ENCODE measurements at regions not wholly inside any gene's neighbourhood (a gene's known extent, or its start where the extent isn't known, plus 50 kb on each side); places are given as distances from the start of the nearest gene placed in this dataset.
"Not testable (repeated sequence)": the region's sequence is repeated elsewhere in the genome, so short reads cannot be mapped to it uniquely, and the experiment has no call there.

DNA sequence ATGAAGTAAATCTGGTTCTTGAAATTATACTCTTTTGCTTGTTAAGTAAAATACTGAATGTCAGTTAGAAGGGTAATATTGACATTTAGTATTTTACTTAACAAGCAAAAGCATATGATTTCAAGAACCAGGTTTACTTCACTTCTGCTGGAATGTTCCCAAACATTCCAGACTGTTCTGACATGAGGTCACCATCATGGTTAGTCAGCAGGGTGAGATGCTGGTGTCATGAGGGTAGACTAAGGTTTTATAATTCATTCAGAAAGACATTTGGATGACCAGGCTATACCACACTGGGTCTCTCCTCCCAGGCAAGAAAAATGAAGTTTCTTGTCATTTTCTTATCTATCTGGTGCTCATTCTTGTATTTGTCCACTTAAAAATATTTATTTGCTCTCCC lies 414.4 kb upstream of the MMS22L start:
- peak; percentile 82 for DNase-seq

DNA sequence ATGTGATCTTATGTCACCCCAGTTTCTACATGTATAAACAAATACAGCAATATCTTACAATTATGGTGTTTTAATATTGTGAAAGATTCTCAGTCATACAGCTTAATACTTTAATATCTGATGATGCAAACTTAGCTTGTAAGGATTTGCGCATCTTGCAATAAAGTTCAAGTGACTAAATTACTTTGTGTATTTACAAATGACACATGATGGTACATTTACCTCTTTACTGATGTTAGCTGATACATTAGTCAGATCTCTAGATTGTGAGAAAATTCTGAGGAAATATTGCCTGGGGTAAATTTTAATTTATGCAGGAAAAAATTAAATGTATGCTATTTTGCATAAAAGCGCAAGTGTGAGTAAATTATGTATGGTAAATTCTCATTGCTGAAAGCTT lies 418.8 kb upstream of the MMS22L start:
- DNase-seq: no peak

DNA sequence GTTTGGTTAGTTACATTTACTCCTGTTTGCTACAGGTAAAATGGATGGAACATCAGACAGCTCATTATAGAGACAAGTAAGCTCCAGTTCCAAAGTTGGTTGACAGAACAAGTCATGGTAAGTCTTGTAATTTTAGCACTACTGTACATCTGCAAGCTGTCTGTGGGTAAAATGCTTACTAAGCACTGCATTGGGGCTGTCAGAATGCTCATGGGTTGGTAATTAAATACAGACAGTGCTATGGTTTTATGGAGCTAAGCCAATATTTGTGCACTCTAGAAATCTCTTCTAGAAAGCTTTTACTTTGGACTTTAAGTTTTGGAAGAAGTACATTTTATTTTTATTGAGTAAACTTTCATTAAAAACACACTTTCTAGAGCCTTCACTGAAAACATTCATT lies 419.2 kb upstream of the MMS22L start:
- DNase-seq: peak; percentile 34

DNA sequence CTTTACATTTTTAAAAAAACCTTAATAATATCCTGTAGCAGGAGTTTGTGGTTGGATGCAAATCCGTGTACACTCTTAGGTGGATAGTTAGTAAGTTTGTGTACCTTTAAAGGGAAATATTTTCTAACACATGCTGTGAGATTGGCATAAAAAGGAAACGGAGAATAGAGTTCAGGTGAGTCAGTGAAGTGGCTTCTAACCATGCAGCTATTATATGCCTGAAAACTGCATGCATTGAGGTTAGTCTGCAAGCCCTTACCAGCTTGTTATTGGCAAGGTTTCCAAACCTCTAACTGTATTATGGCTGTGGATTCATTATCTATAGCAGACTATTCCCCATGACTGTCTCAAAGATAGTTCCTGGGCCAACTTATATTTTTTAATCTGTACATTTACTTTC lies 420.6 kb upstream of the MMS22L start:
- no peak for DNase-seq

DNA sequence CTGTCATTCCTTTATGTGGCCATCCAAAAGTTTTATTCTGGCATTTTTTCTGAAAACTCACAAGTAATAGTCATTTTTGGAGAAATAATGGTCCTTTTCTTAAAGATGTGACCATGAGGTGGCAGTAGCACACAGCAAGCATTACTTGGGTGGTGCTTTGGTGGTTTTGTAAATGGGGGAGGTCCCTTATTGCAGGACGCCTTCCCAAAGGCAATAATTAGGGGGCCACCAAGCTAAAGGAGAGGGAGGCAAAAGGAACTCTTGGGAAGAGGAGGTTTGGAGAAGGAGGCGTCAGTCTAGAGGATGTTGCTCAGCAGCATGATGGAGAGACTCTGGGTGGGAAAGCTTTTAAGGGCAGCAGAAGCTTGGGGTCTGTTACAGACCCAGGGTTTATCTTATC lies 422.6 kb upstream of the MMS22L start:
- peak; percentile 19 for DNase-seq

DNA sequence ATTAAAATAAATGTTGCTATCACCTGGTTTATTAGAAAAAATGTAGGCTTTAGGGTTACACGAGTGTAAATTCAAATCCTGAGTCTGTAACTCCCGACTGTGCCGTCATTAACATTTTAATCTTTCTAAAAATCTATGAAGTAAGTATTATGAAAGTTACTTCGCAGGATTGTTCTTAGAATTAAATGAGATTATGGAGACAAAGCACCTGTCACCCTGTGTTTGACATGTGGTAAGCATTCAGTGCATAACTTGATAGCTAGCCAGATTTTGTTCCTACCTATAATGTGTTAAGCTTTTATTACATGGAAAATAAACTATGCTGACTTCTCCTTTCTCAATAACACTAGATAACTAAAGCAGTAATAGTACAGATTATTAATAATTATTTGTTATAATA lies 429.7 kb upstream of the MMS22L start:
- no peak for DNase-seq

DNA sequence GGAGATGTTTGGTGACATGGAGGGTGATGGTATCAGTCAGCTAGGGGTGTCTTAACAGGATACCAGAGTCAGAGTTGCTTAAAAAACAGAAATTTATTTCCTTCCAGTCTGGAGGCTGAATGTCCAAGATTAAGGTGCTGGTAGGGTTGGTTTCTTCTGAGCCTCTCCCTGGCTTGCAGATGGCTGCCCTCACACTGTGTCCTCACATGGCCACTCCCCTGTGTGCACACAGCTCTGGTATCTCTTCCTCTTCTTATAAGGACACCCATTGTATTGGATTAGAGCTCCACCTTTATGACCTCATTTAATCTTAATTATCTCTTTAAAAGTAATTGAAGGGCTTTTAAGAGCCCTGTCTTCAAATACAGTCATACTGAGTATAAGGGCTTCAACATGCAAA lies 431.8 kb upstream of the MMS22L start:
- no peak for DNase-seq

DNA sequence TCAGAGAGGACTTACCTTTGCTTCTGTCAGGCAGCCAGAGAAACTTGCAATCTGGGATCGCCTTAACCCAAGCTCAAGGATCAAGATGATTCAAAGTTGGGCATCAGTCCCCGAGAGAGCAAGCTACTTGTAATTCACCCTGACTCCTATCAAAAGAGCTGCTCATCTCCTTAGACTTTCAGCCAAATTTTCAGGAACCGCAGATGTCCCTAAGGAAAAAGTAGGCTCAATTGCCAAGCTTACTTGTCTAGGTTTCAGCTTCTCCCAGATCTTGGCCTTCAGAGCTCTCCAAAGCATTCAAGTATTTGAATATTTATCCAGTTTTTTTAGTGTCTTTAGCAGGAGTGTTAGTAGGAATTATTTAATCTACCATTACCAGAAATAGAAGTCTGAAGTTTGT lies 434.1 kb upstream of the MMS22L start:
- DNase-seq: peak; percentile 6

DNA sequence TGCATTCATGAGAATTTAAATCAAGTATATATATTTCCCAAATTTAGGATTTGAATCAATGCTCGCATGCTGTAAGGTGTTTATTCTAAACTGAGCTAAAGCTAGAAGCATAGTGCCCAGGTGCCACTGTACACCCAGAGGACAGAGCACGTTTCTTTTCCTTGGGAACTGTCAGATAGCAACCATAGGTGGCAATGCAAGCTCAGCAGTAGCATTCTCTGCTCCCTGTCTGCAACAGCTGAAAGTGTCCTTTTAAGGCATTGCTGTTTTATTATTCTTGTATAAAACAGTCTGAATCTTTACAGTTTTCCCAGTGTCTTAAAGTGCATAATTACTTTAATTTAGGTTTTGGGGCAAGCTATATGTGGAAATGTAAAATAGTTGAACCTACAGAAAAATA lies 443.4 kb upstream of the MMS22L start:
- DNase-seq: no peak

DNA sequence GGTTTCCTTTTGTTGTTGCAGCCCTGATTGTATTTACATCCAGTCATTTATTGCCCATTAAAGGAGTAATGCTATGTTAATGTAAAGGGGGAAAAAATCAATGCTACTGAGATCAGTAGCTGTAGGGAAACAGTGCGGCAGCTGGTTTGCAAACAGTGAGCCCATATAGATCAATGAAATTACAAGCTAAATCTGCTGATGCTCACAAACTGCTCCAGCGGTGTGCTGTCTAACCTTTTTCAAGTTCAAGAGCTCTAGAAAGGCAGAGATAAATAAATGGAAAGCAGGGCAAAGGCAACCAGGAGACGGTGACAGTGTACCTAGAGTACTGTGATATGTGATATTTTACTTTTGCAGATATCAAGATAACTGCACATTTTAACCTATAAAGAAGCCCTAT lies 449.0 kb upstream of the MMS22L start:
- no peak for DNase-seq

DNA sequence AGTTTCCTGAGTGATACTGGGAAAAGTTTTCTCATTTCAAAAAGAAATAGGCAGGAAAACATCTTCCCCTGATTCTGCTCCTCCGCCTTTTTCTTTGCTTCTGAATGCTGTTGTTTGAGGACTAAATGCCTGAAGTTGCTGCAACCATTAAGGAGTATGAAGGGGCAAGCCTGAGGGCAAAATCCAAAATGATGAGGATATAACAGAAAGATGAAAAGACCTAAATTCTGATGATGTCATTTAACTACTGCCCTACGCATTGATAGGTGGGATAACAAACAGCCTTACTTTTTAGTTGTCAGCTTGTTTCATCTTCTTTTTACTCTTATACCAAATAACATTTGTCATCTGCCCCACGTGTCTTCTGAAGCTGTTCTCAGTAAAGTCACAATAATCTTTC lies 474.6 kb upstream of the MMS22L start:
- DNase-seq: no peak

DNA sequence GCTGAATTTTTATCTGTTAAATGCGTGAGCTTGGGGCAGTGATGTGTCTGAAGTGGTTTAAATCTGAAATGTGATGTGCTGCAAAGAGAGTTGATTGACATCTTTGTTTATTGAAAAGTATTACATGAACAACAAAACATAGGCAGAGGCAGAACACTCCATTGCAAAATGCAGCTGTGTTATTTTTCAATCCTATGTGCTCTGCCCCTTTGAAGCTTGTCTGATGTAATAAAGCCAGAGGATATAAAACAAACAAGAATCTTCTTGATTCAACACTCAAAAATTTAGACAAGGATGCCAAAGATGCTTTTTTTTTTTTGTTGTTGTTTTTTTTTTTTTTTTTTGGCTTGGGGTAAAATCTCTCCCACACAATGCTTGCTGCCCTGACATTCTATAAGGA lies 482.4 kb upstream of the MMS22L start:
- DNase-seq: peak; percentile 68

DNA sequence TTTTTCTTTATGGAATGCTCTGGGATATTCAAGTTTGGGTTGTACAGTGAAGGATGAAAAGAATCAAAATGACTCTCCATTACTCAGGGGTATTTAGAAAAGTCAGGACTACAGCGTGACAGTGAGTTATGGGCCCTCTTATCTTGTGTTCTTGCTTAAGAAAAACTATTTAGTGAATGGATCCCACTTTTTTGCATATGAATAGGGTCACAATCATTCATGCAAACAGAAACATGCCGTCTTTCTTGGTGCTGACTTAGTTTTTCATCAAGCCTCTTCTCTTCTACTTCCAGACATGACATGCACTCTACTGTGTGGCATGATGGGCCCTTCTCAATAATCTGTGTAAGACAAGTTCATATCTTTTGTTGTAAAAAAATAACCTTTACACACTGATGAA lies 488.4 kb upstream of the MMS22L start:
- DNase-seq: no peak

DNA sequence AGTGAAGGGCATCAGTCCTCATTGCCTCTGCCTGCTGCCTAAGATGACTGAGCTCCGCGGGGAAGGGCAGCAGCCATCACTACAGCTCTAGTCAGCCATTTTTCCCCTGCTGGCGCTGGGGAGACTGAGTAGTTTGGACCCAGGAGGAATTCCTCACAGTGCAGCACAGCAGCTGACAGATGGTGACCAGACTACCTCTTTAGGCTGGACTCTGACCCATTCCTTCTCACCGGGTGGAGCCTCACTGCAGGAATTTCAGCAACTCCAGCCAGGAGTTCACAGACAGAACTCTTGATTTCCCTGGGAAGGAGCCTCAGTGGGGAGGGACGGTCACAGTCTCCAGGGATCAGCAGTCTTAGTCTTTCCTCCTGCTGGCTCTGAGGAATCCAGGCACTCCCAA lies 492.0 kb upstream of the MMS22L start:
- no peak for DNase-seq

DNA sequence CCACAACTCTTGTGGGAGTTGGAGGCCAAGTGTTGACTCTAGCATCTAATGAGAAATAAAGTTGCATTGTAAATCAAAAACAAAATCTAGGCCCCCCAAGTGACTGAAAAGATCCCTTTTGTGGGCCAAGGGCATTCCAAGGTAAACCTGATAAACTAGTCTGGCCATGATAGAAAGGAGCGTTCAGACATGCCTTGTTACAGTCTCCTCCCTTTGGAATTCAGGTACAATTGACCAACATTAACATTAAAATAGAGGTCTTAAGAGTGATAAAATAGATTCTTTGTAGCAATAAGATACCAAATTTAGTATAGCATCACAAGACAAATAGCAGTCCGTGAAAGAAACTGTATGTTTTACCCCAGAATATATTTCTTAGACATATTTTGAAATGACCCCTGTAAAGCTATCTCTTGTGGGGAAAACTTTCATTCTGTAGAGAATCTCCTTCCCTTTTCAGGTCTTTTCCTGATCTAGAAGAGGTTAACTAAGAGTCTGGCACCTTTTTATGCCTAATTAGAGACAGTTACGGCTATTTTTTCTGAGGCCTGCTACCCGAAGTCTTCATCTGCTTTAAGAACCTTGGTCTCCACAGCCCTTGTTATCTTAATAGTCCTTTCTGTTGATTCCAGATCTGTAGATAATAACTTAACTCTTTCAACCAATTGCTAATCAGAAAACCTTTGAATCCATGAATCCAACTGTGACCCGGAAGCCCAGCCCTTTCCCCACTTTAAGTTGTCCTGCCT lies 495.4 kb upstream of the MMS22L start:
- DNase-seq: no peak

DNA sequence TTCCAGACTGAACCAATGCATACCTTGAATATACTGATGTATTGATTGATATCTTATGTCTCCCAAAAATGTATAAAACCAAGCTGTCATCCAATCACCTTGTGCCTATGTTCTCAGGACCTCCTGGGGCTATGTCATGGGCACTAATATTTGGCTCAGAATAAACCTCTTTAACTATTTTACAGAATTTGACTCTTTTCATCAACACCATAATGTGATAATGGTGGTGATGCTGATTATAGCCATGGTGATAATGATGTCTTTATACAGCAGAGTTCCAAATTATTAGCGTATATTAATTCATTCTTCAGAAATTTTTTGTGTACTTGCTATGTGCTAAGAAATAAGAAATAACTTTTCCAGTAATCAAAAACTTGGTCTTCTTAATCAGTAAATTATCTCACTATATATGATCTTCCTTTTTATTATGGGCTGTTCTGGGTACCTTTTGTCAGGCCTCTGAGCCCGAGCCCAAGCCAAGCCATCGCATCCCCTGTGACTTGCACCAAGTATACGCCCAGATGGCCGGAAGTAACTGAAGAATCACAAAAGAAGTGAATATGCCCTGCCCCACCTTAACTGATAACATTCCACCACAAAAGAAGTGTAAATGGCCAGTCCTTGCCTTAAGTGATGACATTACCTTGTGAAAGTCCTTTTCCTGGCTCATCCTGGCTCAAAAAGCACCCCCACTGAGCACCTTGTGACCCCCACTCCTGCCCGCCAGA lies 496.2 kb upstream of the MMS22L start:
- DNase-seq: not testable (repeated sequence)

DNA sequence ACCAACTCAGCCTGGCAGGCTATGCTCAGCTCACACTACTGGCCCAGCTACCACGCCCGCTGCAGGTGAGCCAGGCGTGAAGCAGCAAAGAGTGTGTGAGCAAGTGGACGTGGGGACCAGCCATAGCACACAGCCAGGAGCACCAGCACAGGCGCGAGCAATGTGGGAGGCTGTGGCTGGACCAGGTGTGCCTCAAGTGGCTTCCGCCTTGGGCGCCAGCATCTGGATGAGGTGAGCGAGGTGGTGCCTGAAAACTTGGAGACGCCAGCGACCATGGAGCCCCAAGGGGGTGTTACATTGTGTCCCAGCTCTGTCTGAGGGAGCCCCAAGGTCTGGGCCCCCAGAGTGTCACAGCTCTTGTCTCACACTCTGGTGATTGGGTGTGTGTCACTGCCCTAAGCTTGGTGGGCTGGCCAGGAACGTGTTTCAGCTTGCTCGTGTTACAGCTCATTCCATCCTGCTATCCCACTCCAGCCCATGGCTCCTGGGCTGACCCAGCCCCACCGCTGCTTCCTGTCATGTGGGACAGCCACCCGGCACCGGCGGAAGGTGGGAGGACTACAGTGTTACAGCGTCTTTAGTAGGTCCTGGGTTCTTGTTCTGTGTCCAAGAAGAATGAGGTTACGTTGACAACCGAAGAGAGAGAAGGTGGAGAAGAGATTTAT lies 508.0 kb upstream of the MMS22L start:
- no peak for DNase-seq

DNA sequence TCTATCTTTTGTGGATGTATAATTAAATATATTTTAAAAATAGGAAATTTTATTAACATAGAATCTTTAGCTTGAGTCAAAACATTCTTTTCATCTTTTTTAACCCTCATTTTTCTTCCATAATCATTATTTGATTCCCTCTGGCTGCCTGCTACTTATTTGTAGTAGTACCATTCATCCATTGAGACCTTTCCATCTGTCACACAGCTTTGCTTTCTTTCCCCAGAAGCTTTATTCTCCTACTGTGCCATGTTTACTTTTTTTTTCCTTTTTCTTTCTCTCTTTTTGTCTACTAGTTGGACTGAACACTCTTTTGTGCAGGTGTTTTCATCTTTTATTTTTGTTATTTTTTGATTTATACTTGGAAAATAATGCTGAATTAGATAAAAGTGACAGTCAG lies 522.6 kb upstream of the MMS22L start:
- no peak for DNase-seq

DNA sequence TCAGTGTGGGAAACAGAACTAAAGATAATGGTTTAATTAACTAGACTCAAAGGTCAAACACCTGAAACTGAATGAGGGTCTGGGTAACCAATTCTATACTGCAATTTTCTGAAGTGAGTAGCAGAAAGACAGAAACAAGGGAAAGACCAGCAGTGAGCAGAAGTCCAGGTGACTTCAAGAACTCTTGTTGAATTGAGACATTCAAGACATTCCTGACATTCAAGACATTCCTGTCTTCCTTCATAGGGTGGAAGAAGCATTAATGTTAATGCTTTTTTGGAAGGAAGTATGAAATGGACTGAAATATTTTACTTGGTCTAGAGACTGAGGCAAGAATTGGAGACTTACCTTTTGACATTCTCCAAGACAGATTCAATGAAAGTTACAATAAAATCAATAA lies 529.9 kb upstream of the MMS22L start:
- DNase-seq: peak; percentile 9

DNA sequence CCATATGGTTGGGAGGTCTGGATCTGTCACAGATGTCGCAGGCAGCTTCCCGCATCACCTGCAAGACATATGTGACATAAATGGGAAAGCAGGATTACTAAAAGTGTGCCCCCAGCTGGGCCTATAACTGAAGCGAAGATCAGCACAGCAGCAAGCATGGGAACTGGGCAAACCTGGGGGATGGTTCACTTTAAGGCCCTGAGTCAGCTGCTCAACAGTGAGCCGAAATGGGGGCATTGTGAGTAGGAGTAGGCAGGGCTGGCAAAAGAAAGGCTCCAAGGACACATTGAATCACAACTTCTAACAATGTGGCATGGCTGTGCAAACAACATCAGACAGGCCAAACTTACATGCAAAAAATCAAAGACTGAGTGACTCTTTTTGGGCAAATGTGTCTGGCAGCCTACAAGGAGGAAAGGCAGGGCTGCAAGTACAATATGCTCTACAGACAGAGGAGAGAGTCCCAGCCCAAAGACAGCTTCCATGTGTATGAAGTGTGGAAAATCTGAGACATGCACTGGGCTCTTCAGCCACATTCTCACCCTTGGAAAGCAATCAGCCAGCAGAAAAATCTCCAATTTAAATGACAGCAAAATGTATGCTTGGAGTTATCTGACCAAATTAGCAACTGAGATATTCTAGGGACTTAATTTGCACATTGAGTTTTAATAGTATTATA lies 531.0 kb upstream of the MMS22L start:
- DNase-seq: no peak

DNA sequence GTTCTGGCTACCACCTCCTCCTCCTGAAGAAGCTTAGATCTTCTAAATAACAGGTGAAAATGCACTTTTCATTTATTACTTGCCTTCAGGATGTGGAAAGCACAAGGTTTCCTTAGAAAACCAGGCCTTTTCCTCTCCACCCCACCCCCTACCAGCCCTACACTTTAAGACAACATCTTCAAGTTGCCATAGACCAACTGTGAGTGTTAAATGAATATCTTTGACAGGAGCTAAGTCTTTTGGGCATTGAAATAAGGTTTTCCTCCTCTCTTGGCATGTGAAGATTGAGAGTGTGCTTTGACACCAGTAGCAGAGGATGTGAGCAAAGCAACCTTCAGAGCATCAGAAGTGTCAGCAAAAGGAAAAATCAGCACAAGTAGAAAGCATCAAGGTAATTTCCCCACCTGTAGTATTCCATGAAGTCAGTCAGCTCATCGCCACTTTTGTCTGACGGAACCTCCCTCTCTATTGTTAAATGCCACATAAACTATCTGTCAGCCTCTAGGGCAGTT lies 532.3 kb upstream of the MMS22L start:
- DNase-seq: no peak

DNA sequence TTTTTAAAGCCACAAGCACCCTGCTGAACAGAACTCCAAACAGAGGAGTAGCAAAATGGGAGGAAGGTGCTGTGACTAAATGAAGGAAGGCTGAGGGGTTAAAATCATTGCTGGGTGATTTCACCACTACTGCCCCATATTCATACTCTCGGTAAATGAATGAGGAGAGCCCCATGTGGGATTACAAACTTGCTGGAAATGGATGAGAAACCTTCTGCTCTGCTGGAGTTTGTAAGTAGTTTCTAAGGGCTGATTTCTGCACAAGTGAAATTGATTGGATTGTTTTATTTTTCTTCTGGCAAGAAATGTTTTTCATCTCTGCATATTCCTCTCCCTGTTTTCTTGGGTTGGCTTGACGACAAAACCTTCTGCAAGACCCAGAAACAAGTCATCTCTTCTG lies 533.5 kb upstream of the MMS22L start:
- DNase-seq: no peak

DNA sequence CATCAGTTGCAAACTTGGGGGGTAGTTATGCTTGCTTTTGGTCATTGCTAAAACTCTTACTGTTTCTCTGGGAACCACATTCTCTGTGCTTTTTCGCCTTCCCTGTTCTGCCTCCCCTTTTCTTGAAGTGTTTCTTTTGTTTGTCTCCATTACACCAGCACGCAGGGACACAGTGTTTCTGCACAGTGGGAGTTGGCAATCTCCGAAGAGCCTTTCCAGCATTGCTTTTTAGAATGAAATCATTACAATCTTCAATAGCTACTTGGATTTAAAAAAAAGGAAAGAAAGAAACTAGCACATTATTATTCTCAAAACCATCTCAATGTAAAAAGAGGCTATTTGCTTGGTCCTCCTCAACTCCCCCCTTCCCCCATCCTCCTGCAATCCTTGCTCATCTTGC lies 536.7 kb upstream of the MMS22L start:
- no peak for DNase-seq

All from fibroblast of skin of right biceps (primary cell).